ENCODE measurements at regions not wholly inside any gene's neighbourhood (a gene's known extent, or its start where the extent isn't known, plus 50 kb on each side); places are given as distances from the start of the nearest gene placed in this dataset.

- H3K4me1 ChIP-seq (ENCODE audit: insufficient read depth, low read length, poor library complexity, severe bottlenecking) = no peaks in the 10 kb centered on the region
- no peak overlapping the region for H2AFZ ChIP-seq (ENCODE audit: low read length)
- CTCF ChIA-PET (ENCODE audit: unreplicated experiment) = no interaction called here
- intact Hi-C loops (cut with micrococcal nuclease; ENCODE audit: unreplicated experiment) = no loop called here
- no peaks in the 10 kb centered on the region for H3K9me3 ChIP-seq (ENCODE audit: low read length)
- no peak overlapping the region for H3K4me2 ChIP-seq (ENCODE audit: low read length)
- no peak overlapping the region for H3K4me3 ChIP-seq (ENCODE audit: low read depth, low read length, poor library complexity, severe bottlenecking)
- no peaks in the 10 kb centered on the region for H3K79me2 ChIP-seq (ENCODE audit: insufficient read depth, low read depth, low read length)
- no peaks in the 10 kb centered on the region for H3K36me3 ChIP-seq (ENCODE audit: insufficient read depth, low read length)
- peaks cover 3% of the 10 kb centered on the region; the same call in 1 of the 2 replicates for H3K9me2 ChIP-seq (ENCODE audit: insufficient read depth, low read length)
- POLR2A ChIA-PET = no interaction called here
- BruUV-seq (replicated peaks) = no TSS peak
- H3K27ac ChIP-seq (ENCODE audit: low read depth, low read length, poor library complexity, severe bottlenecking) = no peak overlapping the region
- no peak for TF ChIP-seq EZH2phosphoT487 (IDR thresholded peaks at IDR 0.05; ENCODE audit: borderline replicate concordance, low read depth, low read length)
- TF ChIP-seq, protein P1, sequence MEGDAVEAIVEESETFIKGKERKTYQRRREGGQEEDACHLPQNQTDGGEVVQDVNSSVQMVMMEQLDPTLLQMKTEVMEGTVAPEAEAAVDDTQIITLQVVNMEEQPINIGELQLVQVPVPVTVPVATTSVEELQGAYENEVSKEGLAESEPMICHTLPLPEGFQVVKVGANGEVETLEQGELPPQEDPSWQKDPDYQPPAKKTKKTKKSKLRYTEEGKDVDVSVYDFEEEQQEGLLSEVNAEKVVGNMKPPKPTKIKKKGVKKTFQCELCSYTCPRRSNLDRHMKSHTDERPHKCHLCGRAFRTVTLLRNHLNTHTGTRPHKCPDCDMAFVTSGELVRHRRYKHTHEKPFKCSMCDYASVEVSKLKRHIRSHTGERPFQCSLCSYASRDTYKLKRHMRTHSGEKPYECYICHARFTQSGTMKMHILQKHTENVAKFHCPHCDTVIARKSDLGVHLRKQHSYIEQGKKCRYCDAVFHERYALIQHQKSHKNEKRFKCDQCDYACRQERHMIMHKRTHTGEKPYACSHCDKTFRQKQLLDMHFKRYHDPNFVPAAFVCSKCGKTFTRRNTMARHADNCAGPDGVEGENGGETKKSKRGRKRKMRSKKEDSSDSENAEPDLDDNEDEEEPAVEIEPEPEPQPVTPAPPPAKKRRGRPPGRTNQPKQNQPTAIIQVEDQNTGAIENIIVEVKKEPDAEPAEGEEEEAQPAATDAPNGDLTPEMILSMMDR (conservative IDR thresholded peaks at IDR 0.05; ENCODE audit: low read length) = no peak
- DNase-seq (ENCODE audit: low spot score) = no peak
- H4K20me1 ChIP-seq (ENCODE audit: insufficient read depth, low read length) = no peaks in the 10 kb centered on the region
These were observed 1006.5 kb downstream of the TBL1XR1 start for GRCh38 chr3:176190755-176191154.

GRCh38 chr3:176183181-176183580, 1014.1 kb downstream of the TBL1XR1 start:
- H3K27ac ChIP-seq (ENCODE audit: low read depth, low read length, poor library complexity, severe bottlenecking) = no peak overlapping the region
- CTCF ChIA-PET (ENCODE audit: unreplicated experiment) = no interaction called here
- no peak overlapping the region for H3K4me2 ChIP-seq (ENCODE audit: low read length)
- H3K79me2 ChIP-seq (ENCODE audit: insufficient read depth, low read depth, low read length) = no peaks in the 10 kb centered on the region
- H4K20me1 ChIP-seq (ENCODE audit: insufficient read depth, low read length) = no peaks in the 10 kb centered on the region
- H3K4me1 ChIP-seq (ENCODE audit: insufficient read depth, low read length, poor library complexity, severe bottlenecking) = no peaks in the 10 kb centered on the region
- no peaks in the 10 kb centered on the region for H3K9me3 ChIP-seq (ENCODE audit: low read length)
- no peaks in the 10 kb centered on the region for H3K36me3 ChIP-seq (ENCODE audit: insufficient read depth, low read length)
- TF ChIP-seq, protein P1 (conservative IDR thresholded peaks at IDR 0.05; ENCODE audit: low read length) = no peak
- TF ChIP-seq EZH2phosphoT487 (IDR thresholded peaks at IDR 0.05; ENCODE audit: borderline replicate concordance, low read depth, low read length) = no peak
- no peak for DNase-seq (ENCODE audit: low spot score)
- H2AFZ ChIP-seq (ENCODE audit: low read length) = no peak overlapping the region
- H3K4me3 ChIP-seq (ENCODE audit: low read depth, low read length, poor library complexity, severe bottlenecking) = no peak overlapping the region
- POLR2A ChIA-PET = interaction anchor here (1.0 kb wide), 1 partner anchor 56 kb away, joined by 3 read pairs; no protein-coding TSS in a partner anchor
- BruUV-seq (replicated peaks) = no TSS peak
- no peaks in the 10 kb centered on the region for H3K9me2 ChIP-seq (ENCODE audit: insufficient read depth, low read length)
- intact Hi-C loops (cut with micrococcal nuclease; ENCODE audit: unreplicated experiment) = no loop called here

GRCh38 chr3:176174060-176174459, 1023.2 kb downstream of the TBL1XR1 start:
- Histone ChIP-seq H3K36me3 (ENCODE audit: insufficient read depth, low read length) (no peaks in the 10 kb centered on the region), H3K27ac (ENCODE audit: low read depth, low read length, poor library complexity, severe bottlenecking) (no peak overlapping the region), H3K4me3 (ENCODE audit: low read depth, low read length, poor library complexity, severe bottlenecking) (no peak overlapping the region), H3K4me2 (ENCODE audit: low read length) (no peak overlapping the region), H3K9me2 (ENCODE audit: insufficient read depth, low read length) (no peaks in the 10 kb centered on the region), H3K9me3 (ENCODE audit: low read length) (no peaks in the 10 kb centered on the region), H4K20me1 (ENCODE audit: insufficient read depth, low read length) (no peaks in the 10 kb centered on the region), H2AFZ (ENCODE audit: low read length) (no peak overlapping the region), H3K79me2 (ENCODE audit: insufficient read depth, low read depth, low read length) (no peaks in the 10 kb centered on the region), H3K4me1 (ENCODE audit: insufficient read depth, low read length, poor library complexity, severe bottlenecking) (no peaks in the 10 kb centered on the region)
- ChIA-PET CTCF (ENCODE audit: unreplicated experiment) (no interaction called here), POLR2A (no interaction called here)
- no TSS peak for BruUV-seq (replicated peaks)
- intact Hi-C loops (cut with micrococcal nuclease; ENCODE audit: unreplicated experiment) = no loop called here
- TF ChIP-seq EZH2phosphoT487 (IDR thresholded peaks at IDR 0.05; ENCODE audit: borderline replicate concordance, low read depth, low read length) = no peak
- TF ChIP-seq, protein P1 (conservative IDR thresholded peaks at IDR 0.05; ENCODE audit: low read length) = no peak
- no peak for DNase-seq (ENCODE audit: low spot score)
